CD4-positive, alpha-beta T cell treated with Interleukin-12 subunit alpha and Interleukin-12 subunit beta, for 1 hour (primary cell): ENCODE measurements at regions not wholly inside any gene's neighbourhood (a gene's known extent, or its start where the extent isn't known, plus 50 kb on each side); places are given as distances from the start of the nearest gene placed in this dataset.
"Not testable (repeated sequence)": the region's sequence is repeated elsewhere in the genome, so short reads cannot be mapped to it uniquely, and the experiment has no call there.

Experiments
- DNase-seq: peaks from one replicate; pipeline ENCODE4 v3.0.0-alpha.2; 2020

DNA sequence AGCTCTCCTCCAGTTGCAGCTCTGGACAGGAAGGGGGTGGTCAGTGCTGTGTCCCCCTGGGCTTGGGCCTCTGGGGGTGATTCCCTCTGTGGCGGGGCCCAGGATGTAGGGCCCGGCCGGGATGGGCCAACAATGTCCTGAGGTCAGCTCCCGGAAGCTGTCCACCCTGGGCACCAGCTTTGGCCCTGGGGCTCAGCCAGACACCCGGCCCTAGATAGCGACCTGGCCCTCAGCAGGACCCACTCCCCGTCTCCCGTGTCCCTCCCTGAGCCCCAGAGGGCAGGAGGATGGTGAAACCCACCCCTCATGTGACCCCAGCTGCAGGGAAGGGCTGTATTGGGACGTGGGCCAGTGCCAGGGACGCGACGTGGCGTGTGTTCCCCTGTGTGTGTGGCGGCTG is 96.8 kb downstream of the TMEM121 start:
- DNase-seq, result not testable (repeated sequence)

DNA sequence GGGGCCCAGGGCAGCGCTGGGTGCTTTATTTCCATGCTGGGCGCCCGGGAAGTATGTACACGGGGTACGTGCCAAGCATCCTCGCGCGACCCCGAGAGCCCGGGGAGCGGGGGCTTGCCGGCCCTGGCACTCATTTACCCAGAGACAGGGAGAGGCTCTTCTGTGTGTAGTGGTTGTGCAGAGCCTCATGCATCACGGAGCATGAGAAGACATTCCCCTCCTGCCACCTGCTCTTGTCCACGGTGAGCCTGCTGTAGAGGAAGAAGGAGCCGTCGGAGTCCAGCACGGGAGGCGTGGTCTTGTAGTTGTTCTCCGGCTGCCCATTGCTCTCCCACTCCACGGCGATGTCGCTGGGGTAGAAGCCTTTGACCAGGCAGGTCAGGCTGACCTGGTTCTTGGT is 98.0 kb downstream of the TMEM121 start:
- not testable (repeated sequence) for DNase-seq

- not testable (repeated sequence) for DNase-seq
These were observed 98.5 kb downstream of the TMEM121 start for GRCh38 chr14:105624749-105625434.

- not testable (repeated sequence) for DNase-seq
These were observed 99.1 kb downstream of the TMEM121 start for GRCh38 chr14:105625448-105625847.

DNA sequence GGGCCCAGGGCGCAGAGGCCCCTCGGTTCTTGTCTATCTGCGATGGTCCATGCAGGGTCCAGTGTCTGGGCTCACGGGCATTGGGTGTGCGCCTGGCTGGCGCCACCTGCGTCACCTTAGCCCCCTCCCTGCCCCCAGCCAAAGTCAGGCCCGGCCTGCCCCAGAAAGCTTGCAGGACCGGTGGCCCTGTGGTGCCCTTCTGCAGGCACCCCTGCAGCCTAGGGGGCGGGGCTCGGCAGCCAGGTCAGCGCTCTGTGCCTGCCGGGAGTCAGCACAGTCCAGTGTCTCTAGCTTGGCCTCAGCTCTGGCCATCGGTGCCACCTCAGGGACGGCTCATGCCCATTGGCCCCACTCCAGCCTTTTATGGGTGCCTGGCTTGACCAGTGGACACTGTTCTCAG is 99.7 kb downstream of the TMEM121 start:
- DNase-seq, result not testable (repeated sequence)

GRCh38 chr14:105626651-105627050 is 100.3 kb downstream of the TMEM121 start:
- DNase-seq, result not testable (repeated sequence)

GRCh38 chr14:105627287-105627686 is 100.9 kb downstream of the TMEM121 start:
- not testable (repeated sequence) for DNase-seq

- no peak for DNase-seq
These were observed 101.3 kb downstream of the TMEM121 start for GRCh38 chr14:105627701-105628100.

- DNase-seq, result not testable (repeated sequence)
These were observed 101.7 kb downstream of the TMEM121 start for GRCh38 chr14:105628126-105628525.

- DNase-seq, result not testable (repeated sequence)
These were observed 102.2 kb downstream of the TMEM121 start for GRCh38 chr14:105628531-105629067.

GRCh38 chr14:105629091-105629885 is 102.9 kb downstream of the TMEM121 start:
- DNase-seq, result not testable (repeated sequence)

DNA sequence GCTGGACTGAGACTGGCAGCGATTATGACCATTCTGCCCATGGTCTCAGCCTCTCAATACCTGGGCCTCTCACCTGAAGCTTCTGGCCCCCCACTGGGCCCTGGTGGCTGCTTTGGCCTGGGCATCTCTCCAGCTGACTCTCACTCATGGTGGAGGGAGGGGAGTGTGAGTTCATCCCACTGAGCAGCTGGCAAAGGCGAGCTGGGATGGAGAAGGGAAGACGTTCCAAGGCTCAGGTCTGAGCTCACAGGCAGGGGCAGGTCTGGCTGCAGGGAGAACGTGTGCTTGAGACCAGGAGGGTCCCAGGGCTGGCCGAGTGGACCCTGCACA is 103.5 kb downstream of the TMEM121 start:
- no peak for DNase-seq

GRCh38 chr14:105630293-105630934 is 104.0 kb downstream of the TMEM121 start:
- not testable (repeated sequence) for DNase-seq

GRCh38 chr14:105630935-105631779 is 104.8 kb downstream of the TMEM121 start:
- not testable (repeated sequence) for DNase-seq

GRCh38 chr14:105632010-105632409 is 105.6 kb downstream of the TMEM121 start:
- DNase-seq, result no peak

GRCh38 chr14:105633596-105633995 is 107.2 kb downstream of the TMEM121 start:
- not testable (repeated sequence) for DNase-seq

DNA sequence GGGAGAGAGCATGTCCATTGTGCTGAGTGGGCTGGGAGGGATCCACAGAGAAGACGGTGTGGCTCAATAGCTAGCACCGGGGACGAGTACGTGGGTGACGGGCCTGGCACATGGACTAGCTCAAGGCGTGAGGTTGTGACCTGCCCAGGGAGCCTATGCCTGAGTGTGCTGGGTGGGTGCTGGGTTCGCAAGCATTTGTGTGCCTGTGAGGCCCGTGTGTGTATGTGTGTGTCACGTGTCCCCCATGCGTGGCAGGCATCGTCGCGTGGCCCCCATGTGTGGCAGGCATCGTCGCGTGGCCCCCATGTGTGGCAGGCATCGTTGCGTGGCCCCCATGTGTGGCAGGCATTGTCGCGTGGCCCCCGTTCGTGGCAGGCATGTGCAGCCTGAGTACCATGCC is 109.2 kb downstream of the TMEM121 start:
- DNase-seq, result no peak

DNA sequence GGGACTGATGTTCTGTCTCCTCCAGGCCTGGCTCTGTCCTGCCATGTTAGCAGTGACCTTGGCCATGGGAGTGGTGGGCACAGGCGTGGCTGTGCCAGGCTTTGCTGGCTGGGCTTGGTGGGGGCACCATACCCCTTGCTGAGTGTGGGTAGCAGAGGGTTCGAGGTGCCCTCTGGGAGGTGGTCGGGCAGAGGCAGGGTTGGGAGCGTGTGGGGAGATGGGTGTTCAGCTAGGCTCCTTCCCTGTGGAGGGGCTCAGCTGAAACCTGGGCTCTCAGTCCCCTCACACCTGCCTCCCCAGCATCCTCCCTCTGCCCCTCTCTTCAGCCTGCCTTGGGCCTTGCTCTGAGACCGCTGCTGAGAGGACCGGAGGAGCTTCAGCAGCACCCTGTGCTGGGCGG is 109.6 kb downstream of the TMEM121 start:
- not testable (repeated sequence) for DNase-seq

DNA sequence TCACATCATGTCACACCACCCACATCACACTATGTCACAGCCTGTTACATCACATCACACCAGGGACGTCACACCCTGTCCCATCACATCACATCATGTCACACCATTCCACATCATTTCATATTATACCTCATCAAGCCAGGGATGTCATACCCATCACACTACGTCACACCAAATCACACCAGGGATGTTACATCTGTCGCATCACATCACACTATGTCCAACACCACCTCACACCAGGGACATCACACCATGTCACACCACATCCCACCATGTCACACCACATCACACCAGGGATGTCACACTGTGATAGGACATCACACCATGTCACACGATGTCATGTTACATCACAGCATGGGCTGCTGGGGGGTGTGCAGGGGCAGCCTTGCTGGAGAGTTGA is 110.6 kb downstream of the TMEM121 start:
- DNase-seq, result no peak

DNA sequence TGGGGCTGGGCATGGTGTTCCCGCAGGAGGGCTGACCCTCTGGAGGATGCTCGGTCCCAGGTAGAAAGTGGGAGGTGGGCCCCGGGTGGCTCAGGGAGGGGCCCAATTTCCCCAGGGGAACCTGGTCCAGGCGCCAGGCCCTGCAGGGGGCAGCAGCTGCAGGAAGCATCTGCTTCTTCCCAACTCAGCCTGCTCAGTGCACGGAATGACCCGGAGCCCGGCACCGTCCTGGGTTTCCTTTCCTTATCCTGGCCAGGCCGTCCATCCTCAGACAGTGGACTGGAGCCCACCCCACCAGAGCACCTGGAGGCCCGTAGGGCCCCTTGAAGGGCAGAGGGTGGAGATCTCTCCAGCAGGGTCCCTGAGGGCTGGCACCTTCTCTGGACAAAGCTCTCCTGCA is 111.0 kb downstream of the TMEM121 start:
- DNase-seq, result not testable (repeated sequence)

DNA sequence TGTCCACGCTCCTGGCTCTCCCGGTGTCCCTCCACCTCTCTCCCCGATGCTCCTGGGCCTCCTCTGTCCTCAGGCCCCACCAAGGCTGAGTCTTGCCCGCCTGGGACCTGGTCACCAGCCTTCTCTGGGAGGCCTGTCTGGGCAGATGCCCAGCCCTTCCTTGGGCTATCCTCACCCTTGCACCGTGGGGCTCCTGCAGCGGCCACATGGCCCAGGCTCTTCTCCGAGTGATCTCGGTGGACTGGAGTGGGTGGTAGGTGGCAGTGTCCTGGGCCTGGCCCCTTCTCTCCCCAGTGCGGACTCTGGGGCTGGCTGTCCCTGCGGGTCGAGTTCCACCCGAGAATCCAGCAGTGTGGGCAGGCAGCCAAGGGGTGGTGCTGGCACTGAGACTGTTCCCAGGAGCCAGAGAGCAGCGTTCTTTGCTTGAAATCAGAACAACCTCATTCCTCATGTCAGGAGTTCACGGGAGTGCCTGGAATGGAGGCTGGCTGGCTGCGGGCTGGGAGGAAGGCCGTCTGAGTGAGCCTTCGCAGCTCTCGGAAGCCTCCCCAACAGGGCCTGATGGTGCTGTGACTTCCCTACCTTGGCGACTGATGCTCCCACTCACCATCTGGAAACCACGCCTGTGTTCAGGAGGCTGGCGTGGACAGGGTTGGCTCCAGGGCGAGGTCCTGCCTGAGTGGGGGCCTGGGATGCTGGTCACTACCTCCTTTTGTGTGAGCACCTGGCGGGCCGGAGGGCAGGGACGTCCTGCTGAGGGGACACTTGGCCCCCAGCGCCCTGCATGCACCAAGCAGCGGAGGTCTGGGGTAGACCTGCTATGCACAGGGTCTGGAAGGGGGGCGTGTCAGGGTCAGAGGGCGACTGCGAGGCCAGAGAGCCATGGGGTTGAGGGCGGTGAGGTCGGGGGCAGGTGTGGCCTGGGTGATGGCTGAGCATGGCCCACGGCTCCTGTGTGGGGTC is 113.9 kb downstream of the TMEM121 start:
- DNase-seq, result not testable (repeated sequence)
